ENCODE measurements at regions not wholly inside any gene's neighbourhood (a gene's known extent, or its start where the extent isn't known, plus 50 kb on each side); places are given as distances from the start of the nearest gene placed in this dataset.

- H3K27me3 ChIP-seq (ENCODE audit: control insufficient read depth in 2 of 2, insufficient read depth in 2 of 2, low read length in 2 of 2): peaks cover 23 to 63% of the 10 kb centered on the region in 2 experiments; a peak in 4 of 5 replicates
- intact Hi-C loops (cut with micrococcal nuclease): no loop called here
- no peak overlapping the region for H3K9ac ChIP-seq (ENCODE audit: insufficient read depth in 1 of 2, low read depth in 2 of 2, low read length in 2 of 2)
- POLR2A ChIA-PET: interaction anchor here (1.3 kb wide), 1 partner anchor 14 kb away, joined by 4 read pairs; no protein-coding TSS in a partner anchor
- H3K9me3 ChIP-seq (replicated peaks; ENCODE audit: control insufficient read depth, insufficient read depth, low read depth, low read length): no peaks in the 10 kb centered on the region
- no peaks in the 10 kb centered on the region; the same call in 1 of the 2 replicates for H4K20me1 ChIP-seq (replicated peaks; ENCODE audit: control insufficient read depth, insufficient read depth, low read length)
- ATAC-seq: no peak
- no peak overlapping the region for H3K4me2 ChIP-seq (ENCODE audit: insufficient read depth, low read length)
- in situ Hi-C loops (cut with MboI): no loop called here
- no peak for DNase-seq (ENCODE audit: extremely low read depth in 1 of 4, low spot score in 3 of 4)
- no TSS peak for BruUV-seq (replicated peaks)
- H3K27ac ChIP-seq (ENCODE audit: extremely low read depth, low read depth, low read length): no peak overlapping the region
- no peak overlapping the region for H2AFZ ChIP-seq (ENCODE audit: low read depth, low read length)
- 3% methylated on average over 8 of the region's 8 CpGs for WGBS (ENCODE audit: insufficient coverage, low coverage, missing lambda C conversion rate)
- no peaks in the 10 kb centered on the region for H3K36me3 ChIP-seq (ENCODE audit: control insufficient read depth, insufficient read depth, low read length)
- CTCF ChIA-PET (ENCODE audit: low intra/inter-chr PET ratio): no interaction called here
- no peak for TF ChIP-seq SAP30 (IDR thresholded peaks at IDR 0.05; ENCODE audit: borderline replicate concordance, insufficient read depth, low read depth, low read length, poor library complexity, severe bottlenecking)
- TF ChIP-seq RHOXF2B (CRISPR knock-in tag; conservative IDR thresholded peaks at IDR 0.05): no peak
- no peak for TF ChIP-seq SOX6 (IDR thresholded peaks at IDR 0.05)
- no peak for TF ChIP-seq SIN3B (IDR thresholded peaks at IDR 0.05; ENCODE audit: low read depth)
- no peak for TF ChIP-seq ZFX (CRISPR knock-in tag; IDR thresholded peaks at IDR 0.05)
- TF ChIP-seq STAT6 (CRISPR knock-in tag; IDR thresholded peaks at IDR 0.05): no peak
- H3K9me1 ChIP-seq (ENCODE audit: control insufficient read depth, insufficient read depth, low read length): no peaks in the 10 kb centered on the region
- H3K79me2 ChIP-seq (ENCODE audit: control insufficient read depth, insufficient read depth, low read length): no peaks in the 10 kb centered on the region
- H3K4me1 ChIP-seq (replicated peaks in 1 of 2; ENCODE audit: control insufficient read depth in 2 of 2, insufficient read depth in 2 of 2, low read length in 2 of 2): no peaks in the 10 kb centered on the region
- no peak for FAIRE-seq
- no peak overlapping the region for H3K4me3 ChIP-seq
Measured at GRCh38 chr15:70270752-70271111, 173.0 kb upstream of the TLE3 start.
